ENCODE measurements at regions not wholly inside any gene's neighbourhood (a gene's known extent, or its start where the extent isn't known, plus 50 kb on each side); places are given as distances from the start of the nearest gene placed in this dataset.
A peak's percentile ranks its signal among the peaks of the same experiment; 100 is the strongest.

GRCh38 chr7:20929199-20929598 is 142.5 kb upstream of the SP8 start:
- in situ Hi-C loops (cut with HindIII; ENCODE audit: low pct_ligation_motif_present, low pct_unique_long_range_greater_than_20kb, low sequenced_read_pairs): no loop called here
- no peak for DNase-seq

DNA sequence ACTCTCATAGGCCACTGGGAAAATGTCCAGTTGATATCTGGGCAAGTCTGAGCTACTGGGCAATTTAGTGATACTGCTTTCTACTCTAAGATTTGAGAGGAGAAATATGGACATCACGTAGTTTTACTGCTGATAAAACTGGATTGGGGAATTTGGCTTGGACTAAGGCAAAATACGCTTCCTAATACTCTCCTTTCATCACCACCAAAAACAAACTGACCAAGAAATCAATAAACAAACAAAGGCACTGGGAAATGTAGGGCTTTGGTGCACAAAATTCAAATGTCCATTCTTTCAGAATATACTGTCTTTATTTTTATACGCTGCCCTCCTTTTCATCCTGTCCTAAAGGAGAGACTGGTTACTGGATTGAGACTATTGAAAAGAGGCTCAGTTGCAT is 145.1 kb upstream of the SP8 start:
- no peak for DNase-seq
- in situ Hi-C loops (cut with HindIII; ENCODE audit: low pct_ligation_motif_present, low pct_unique_long_range_greater_than_20kb, low sequenced_read_pairs): no loop called here

DNA sequence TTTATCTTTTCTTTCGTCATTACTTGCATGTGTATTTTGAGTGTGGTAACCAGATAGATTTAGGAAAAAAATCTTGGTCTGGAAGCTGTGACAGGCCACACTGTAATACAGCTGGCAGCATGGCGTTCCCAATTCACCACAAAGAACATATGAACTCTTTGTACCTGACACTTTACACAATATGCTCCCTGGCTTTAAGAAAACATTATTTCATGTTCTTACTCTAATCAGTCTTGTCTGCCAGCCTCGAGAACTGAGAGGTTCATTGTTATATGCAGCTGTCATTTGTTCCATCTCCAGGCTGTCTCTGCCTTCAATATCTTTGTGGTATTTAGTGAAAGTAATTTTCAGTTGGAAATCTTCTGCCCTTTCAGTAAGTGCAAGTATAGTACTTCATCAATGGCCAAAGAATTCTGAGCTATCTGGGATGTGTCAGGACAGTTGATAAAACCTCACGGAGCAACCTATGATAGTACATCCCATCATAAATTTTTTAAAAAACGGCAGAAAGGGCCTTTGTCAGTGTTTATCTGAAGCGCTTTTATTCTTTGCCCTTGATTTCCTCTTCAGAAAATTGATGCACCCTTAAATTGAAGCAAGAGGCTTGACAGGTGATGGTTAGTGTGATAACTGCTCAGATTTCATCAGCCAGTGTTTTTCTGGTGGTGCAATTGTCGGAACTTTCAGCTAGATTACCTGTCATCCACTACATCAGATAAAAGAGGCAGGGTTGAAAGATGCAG is 146.3 kb upstream of the SP8 start:
- DNase-seq: no peak
- in situ Hi-C loops (cut with HindIII; ENCODE audit: low pct_ligation_motif_present, low pct_unique_long_range_greater_than_20kb, low sequenced_read_pairs): no loop called here

DNA sequence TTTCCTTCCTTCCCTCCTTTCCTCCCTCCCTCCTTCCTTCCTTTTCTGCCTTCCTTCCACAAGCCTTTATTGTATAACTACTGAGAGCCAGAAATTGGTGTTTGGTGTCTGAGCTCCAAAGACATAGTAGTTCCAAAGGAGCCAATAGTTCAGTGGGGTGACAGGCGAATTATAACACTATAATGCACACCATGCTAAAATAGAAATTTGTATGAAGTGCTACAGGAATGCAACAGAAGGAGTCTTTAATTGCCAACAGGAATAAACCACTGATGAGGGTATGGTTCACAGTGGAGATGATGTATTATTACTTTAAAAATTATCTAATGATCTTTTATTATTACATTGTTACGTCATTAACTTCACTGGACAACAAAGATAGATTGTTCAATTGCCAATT is 158.8 kb upstream of the SP8 start:
- in situ Hi-C loops (cut with HindIII; ENCODE audit: low pct_ligation_motif_present, low pct_unique_long_range_greater_than_20kb, low sequenced_read_pairs): no loop called here
- no peak for DNase-seq

GRCh38 chr7:20952916-20953315 is 166.2 kb upstream of the SP8 start:
- DNase-seq: no peak
- in situ Hi-C loops (cut with HindIII; ENCODE audit: low pct_ligation_motif_present, low pct_unique_long_range_greater_than_20kb, low sequenced_read_pairs): no loop called here

- no peak for DNase-seq
- in situ Hi-C loops (cut with HindIII; ENCODE audit: low pct_ligation_motif_present, low pct_unique_long_range_greater_than_20kb, low sequenced_read_pairs): no loop called here
Observed at GRCh38 chr7:20954711-20955619, 168.3 kb upstream of the SP8 start.

GRCh38 chr7:20958572-20958971 is 171.9 kb upstream of the SP8 start:
- no peak for DNase-seq
- in situ Hi-C loops (cut with HindIII; ENCODE audit: low pct_ligation_motif_present, low pct_unique_long_range_greater_than_20kb, low sequenced_read_pairs): no loop called here

DNA sequence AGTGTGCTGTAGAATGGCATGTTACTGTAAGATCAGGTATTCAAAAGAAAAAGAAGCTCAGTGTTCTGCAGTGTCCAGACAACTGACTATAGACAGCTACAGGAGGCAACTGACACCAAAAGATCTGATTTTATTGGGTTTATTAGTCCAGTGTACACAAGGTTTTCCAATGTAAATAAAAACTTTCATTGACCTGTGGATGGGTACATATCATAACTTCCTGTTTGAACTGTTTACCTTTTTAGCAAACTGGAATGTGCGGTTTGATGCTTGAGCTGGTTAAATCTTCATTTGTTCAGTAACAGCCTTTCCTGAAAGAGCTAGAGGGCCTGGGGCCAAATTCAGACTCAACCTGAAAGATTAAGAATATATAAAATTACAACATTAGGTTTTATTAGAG is 172.6 kb upstream of the SP8 start:
- in situ Hi-C loops (cut with HindIII; ENCODE audit: low pct_ligation_motif_present, low pct_unique_long_range_greater_than_20kb, low sequenced_read_pairs): no loop called here
- DNase-seq: no peak

DNA sequence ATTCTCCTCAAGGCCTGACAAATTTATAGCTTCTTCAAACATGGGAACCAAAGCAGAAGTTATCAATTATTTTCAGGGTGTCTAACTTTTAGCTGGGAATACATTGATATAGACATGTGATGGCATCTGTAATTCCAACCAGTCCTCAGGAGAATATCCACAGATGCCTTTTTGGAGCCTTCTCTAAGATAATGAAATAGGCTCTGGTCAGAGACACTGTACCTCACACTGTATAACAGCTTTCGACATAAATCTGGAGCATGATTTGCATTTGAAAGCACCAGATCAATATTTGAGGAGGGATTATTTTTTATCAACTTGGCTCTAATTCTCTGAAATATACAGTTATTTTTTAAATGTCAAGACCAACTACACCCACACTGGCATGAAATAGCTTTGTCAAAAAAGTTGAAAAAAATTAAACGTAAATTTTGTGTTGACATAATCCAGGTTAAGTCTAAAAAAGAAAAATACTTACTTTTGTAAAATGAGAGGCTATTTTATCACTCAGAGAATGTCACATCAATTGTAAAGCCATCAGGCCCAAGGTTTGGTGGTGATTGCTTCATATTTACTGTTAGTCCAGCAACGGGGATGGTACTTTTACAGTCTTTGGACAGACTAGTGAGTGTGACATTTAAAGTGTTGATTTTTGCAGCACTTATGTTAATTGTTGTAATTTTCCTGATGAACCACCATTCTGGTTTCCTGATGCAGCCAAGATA is 177.0 kb upstream of the SP8 start:
- no peak for DNase-seq
- in situ Hi-C loops (cut with HindIII; ENCODE audit: low pct_ligation_motif_present, low pct_unique_long_range_greater_than_20kb, low sequenced_read_pairs): no loop called here

- DNase-seq: no peak
- in situ Hi-C loops (cut with HindIII; ENCODE audit: low pct_ligation_motif_present, low pct_unique_long_range_greater_than_20kb, low sequenced_read_pairs): no loop called here
Observed at GRCh38 chr7:20964281-20964918, 177.7 kb upstream of the SP8 start.

- in situ Hi-C loops (cut with HindIII; ENCODE audit: low pct_ligation_motif_present, low pct_unique_long_range_greater_than_20kb, low sequenced_read_pairs): no loop called here
- DNase-seq: no peak
Observed at GRCh38 chr7:20971219-20971618, 184.5 kb upstream of the SP8 start.

- in situ Hi-C loops (cut with HindIII; ENCODE audit: low pct_ligation_motif_present, low pct_unique_long_range_greater_than_20kb, low sequenced_read_pairs): no loop called here
- DNase-seq: no peak
Observed at GRCh38 chr7:20980232-20980631, 193.5 kb upstream of the SP8 start.

GRCh38 chr7:20980668-20981264 is 194.1 kb upstream of the SP8 start:
- no peak for DNase-seq
- in situ Hi-C loops (cut with HindIII; ENCODE audit: low pct_ligation_motif_present, low pct_unique_long_range_greater_than_20kb, low sequenced_read_pairs): no loop called here

- no peak for DNase-seq
Observed at GRCh38 chr7:20988340-20988739, 201.7 kb upstream of the SP8 start.

DNA sequence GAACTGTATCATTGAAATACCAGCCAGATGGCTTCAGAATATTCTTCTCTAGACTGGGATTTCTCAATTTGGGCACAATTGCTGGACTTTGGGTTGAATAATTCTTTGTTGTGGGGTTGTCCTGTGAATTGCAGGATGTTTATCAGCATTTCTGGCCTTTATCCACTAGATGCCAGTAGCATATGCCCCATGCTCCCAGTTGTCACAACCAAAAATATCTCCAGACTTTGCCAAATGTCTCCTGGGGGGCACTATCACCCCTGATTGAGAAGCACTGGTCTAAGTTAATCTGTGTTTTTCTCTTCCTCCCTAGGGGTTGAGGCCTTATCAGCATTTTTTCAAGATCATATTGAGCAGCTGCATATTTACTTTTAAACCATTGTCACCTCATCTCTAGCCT is 204.9 kb upstream of the SP8 start:
- peak; percentile 14 for DNase-seq
- in situ Hi-C loops (cut with HindIII; ENCODE audit: low pct_ligation_motif_present, low pct_unique_long_range_greater_than_20kb, low sequenced_read_pairs): no loop called here

More at GRCh38 chr7:20988340-20988739, 201.7 kb upstream of the SP8 start:
- in situ Hi-C loops (cut with HindIII; ENCODE audit: low pct_ligation_motif_present, low pct_unique_long_range_greater_than_20kb, low sequenced_read_pairs): no loop called here

DNA sequence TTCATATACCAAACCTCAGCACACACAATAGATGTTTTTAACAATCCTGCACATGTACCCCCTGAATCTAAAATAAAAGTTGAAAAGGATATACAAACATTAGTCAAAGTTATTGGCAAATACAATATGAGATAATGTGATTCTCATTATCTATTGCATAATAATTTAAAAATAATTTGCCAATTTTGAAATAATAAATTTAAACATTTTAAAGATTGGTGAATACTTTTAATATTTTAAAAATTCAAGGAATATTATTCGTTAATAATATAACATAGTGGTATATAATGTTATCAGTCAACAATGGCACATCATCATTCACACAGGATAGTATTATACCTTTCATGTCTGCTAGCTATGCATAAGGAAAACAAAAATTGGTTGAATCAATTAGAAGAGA is 207.0 kb upstream of the SP8 start:
- DNase-seq: no peak
- in situ Hi-C loops (cut with HindIII; ENCODE audit: low pct_ligation_motif_present, low pct_unique_long_range_greater_than_20kb, low sequenced_read_pairs): no loop called here

- peak; percentile 41 for DNase-seq
- in situ Hi-C loops (cut with HindIII; ENCODE audit: low pct_ligation_motif_present, low pct_unique_long_range_greater_than_20kb, low sequenced_read_pairs): no loop called here
Observed at GRCh38 chr7:20998309-20998708, 211.6 kb upstream of the SP8 start.

DNA sequence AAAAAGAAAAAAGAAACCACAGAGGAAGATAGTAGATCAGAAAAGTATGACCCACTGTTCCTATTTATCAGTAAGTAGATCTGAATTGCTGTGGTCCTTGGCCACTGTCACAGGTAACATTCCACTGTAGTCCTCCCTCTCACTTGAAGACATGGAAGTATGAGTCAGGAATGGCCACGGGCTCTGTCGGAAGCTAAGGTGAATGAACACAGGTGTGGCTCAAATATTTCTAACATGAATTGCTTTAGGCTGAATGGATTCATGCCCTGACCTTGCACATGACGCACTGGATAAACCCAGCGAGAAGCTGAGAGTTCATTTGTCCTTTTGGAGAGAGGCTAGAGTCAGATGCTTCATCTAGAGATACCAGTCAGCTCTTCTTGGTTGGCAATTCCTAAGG is 224.5 kb upstream of the SP8 start:
- in situ Hi-C loops (cut with HindIII; ENCODE audit: low pct_ligation_motif_present, low pct_unique_long_range_greater_than_20kb, low sequenced_read_pairs): no loop called here

More for the DNA sequence above, 224.5 kb upstream of the SP8 start:
- DNase-seq: no peak

Measured in ACHN (cell line).